ENCODE measurements at regions not wholly inside any gene's neighbourhood (a gene's known extent, or its start where the extent isn't known, plus 50 kb on each side); places are given as distances from the start of the nearest gene placed in this dataset.

DNA sequence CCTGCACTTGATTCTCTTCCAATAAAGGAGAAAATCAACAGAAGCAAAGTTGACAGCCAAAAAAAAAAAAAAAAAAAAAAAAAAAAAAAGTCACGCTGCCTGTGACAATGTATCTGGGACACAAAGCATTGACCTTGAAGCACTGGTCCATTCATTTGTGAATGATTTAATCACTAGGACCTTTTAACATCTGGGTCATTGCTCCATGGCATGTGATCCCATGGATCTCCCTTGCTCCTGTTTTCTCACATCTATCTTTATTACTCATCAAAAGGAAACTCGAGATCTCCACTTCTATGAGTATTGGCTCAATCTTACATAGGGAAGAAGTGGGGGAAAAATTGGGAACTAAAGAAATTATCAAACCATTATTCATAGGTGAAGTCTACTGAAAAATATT lies 89.6 kb upstream of the SMIM30 start:
- Histone ChIP-seq H3K9me3 (no peaks in the 10 kb centered on the region), H3K36me3 (no peaks in the 10 kb centered on the region), H3K4me1 (no peaks in the 10 kb centered on the region), H3K27me3 (no peaks in the 10 kb centered on the region), H3K4me3 (no peak overlapping the region), H3K27ac (replicated peaks in 1 of 4) (no peak overlapping the region)
- DNase-seq (ENCODE audit: extremely low spot score), result no peak
- TF ChIP-seq CTCF (IDR thresholded peaks at IDR 0.05), result no peak
- no peak for TF ChIP-seq POLR2A (IDR thresholded peaks at IDR 0.05; ENCODE audit: low read depth)
- TF ChIP-seq EP300 (IDR thresholded peaks at IDR 0.05), result no peak
- TF ChIP-seq POLR2AphosphoS5 (IDR thresholded peaks at IDR 0.05), result no peak
- 80% methylated on average over 2 of the region's 2 CpGs for WGBS
- intact Hi-C loops (cut with DNase I), result no loop called here

GRCh38 chr7:113207441-113207840 lies 89.1 kb upstream of the SMIM30 start:
- H3K9me3 ChIP-seq, result no peaks in the 10 kb centered on the region
- WGBS, result 88% methylated on average over 3 of the region's 3 CpGs
- no peak for TF ChIP-seq POLR2AphosphoS5 (IDR thresholded peaks at IDR 0.05)
- no peak for TF ChIP-seq EP300 (IDR thresholded peaks at IDR 0.05)
- TF ChIP-seq POLR2A (IDR thresholded peaks at IDR 0.05; ENCODE audit: low read depth), result no peak
- no peak for TF ChIP-seq CTCF (IDR thresholded peaks at IDR 0.05)
- no peaks in the 10 kb centered on the region for H3K4me1 ChIP-seq
- DNase-seq (ENCODE audit: extremely low spot score), result no peak
- H3K27me3 ChIP-seq, result no peaks in the 10 kb centered on the region
- no peak overlapping the region for H3K4me3 ChIP-seq
- no peak overlapping the region for H3K27ac ChIP-seq (replicated peaks in 1 of 4)
- intact Hi-C loops (cut with DNase I), result no loop called here
- no peaks in the 10 kb centered on the region for H3K36me3 ChIP-seq

DNA sequence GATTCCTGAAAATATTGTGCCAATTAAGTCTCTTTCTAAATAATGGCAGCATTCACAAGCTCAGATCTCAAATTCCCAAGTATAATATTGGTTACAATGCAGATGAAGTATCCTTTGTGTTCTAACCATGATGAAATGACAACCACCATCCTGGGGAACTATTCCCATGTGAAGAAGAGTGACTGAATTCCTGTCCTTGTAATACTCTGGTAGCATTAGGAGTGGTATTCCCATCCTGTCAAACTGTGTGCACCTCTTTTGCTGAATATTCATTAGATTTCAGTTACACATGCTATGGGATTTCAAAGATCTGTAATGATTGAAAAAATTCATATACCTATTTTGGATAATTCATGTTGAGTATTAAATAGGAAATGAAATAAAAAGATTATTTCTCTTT lies 86.1 kb upstream of the SMIM30 start:
- no peak overlapping the region for H3K27ac ChIP-seq (replicated peaks in 1 of 4)
- no peak for TF ChIP-seq POLR2A (IDR thresholded peaks at IDR 0.05; ENCODE audit: low read depth)
- no peak for TF ChIP-seq EP300 (IDR thresholded peaks at IDR 0.05)
- no peak for TF ChIP-seq POLR2AphosphoS5 (IDR thresholded peaks at IDR 0.05)
- no peak for TF ChIP-seq CTCF (IDR thresholded peaks at IDR 0.05)
- no peak overlapping the region for H3K4me3 ChIP-seq
- intact Hi-C loops (cut with DNase I), result no loop called here
- H3K9me3 ChIP-seq, result no peaks in the 10 kb centered on the region
- DNase-seq (ENCODE audit: extremely low spot score), result no peak
- H3K36me3 ChIP-seq, result no peaks in the 10 kb centered on the region
- H3K27me3 ChIP-seq, result no peaks in the 10 kb centered on the region
- H3K4me1 ChIP-seq, result no peaks in the 10 kb centered on the region

- no peaks in the 10 kb centered on the region for H3K36me3 ChIP-seq
- no peak for DNase-seq (ENCODE audit: extremely low spot score)
- H3K9me3 ChIP-seq, result no peaks in the 10 kb centered on the region
- no peak overlapping the region for H3K4me3 ChIP-seq
- H3K27me3 ChIP-seq, result no peaks in the 10 kb centered on the region
- H3K27ac ChIP-seq (replicated peaks in 1 of 4), result no peak overlapping the region
- no peaks in the 10 kb centered on the region for H3K4me1 ChIP-seq
- intact Hi-C loops (cut with DNase I), result no loop called here
- TF ChIP-seq POLR2AphosphoS5 (IDR thresholded peaks at IDR 0.05) (no peak), CTCF (IDR thresholded peaks at IDR 0.05) (no peak), POLR2A (IDR thresholded peaks at IDR 0.05; ENCODE audit: low read depth) (no peak), EP300 (IDR thresholded peaks at IDR 0.05) (no peak)
These were observed 83.9 kb upstream of the SMIM30 start for GRCh38 chr7:113202284-113202683.

GRCh38 chr7:113200281-113200680 lies 81.9 kb upstream of the SMIM30 start:
- H3K4me1 ChIP-seq, result no peaks in the 10 kb centered on the region
- intact Hi-C loops (cut with DNase I), result no loop called here
- no peak overlapping the region for H3K27ac ChIP-seq (replicated peaks in 1 of 4)
- H3K36me3 ChIP-seq, result no peaks in the 10 kb centered on the region
- H3K27me3 ChIP-seq, result no peaks in the 10 kb centered on the region
- H3K9me3 ChIP-seq, result no peaks in the 10 kb centered on the region
- no peak overlapping the region for H3K4me3 ChIP-seq
- TF ChIP-seq POLR2AphosphoS5 (IDR thresholded peaks at IDR 0.05) (no peak), EP300 (IDR thresholded peaks at IDR 0.05) (no peak), POLR2A (IDR thresholded peaks at IDR 0.05; ENCODE audit: low read depth) (no peak), CTCF (IDR thresholded peaks at IDR 0.05) (no peak)
- 73% methylated on average over 2 of the region's 2 CpGs for WGBS
- no peak for DNase-seq (ENCODE audit: extremely low spot score)

All from esophagus muscularis mucosa (tissue), 4 donors.